Dedifferentiated amniotic fluid mesenchymal stem cell (primary cell): ENCODE measurements at regions not wholly inside any gene's neighbourhood (a gene's known extent, or its start where the extent isn't known, plus 50 kb on each side); places are given as distances from the start of the nearest gene placed in this dataset.
"Not testable (repeated sequence)": the region's sequence is repeated elsewhere in the genome, so short reads cannot be mapped to it uniquely, and the experiment has no call there.

Source experiments
- DNase-seq: peaks from one replicate; pipeline ENCODE4 v3.0.0-alpha.2; 2016; ENCODE audit errors: extremely low spot score

- no peak for DNase-seq
Measured at GRCh38 chr22:23437779-23438178, 142.3 kb downstream of the IGLL1 start.

GRCh38 chr22:23437107-23437395 is 143.0 kb downstream of the IGLL1 start:
- DNase-seq = not testable (repeated sequence)

DNA sequence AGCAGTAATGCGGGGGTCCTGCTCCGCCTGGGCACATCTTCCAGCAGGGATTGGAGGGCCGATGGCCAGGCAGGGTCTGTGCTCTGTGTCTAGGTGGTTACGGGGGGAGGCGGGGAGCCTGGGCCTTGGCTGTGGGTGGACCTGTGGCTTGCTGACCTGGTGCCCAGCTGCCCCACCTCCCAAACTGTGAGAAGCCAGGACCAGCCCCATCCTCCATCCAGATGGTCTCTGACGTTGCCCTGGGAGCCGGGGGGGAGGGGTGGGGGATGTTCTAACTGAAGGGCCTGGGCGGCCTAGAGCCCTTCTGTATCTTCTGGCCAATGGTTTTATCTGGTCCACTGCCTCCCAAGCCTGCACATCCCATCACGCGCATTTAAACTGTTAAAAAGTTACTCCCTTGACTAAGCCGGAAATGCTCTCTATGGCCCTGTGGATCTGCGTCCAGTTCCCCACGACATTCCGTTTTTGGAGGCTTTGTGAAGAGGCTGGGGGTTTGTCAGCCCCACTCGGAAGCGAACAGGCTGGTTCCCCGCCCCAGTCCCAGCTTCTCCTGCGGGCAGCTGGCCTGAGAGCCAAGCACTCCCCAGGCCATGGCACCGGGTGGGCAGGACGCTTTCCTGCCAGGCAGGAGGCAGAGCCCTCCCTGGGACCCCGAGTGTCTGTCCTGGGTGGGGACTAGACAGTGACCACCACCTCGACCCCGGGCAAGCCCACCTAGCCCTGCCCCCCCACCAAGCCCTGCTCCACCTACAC is 143.6 kb downstream of the IGLL1 start:
- not testable (repeated sequence) for DNase-seq

DNA sequence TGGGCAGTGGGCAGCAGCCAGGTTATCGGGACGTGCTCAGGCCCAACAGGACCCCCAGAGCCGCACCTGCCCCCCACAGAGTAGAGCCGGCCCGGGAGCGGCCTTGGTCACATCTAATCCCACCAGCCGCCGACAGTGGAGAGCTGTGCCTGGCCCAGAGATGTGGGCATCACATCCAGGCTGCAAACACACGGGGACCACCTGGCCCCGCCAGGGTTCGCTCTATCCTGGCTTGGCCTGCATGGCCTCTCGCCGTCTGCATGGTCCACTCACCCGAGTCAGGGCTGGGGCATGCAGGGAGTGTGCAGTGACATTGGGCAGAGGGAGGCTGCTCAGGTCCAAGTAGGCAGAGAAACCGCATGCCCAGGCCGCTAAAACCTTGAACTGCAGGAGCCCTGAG is 144.9 kb downstream of the IGLL1 start:
- DNase-seq = not testable (repeated sequence)

DNA sequence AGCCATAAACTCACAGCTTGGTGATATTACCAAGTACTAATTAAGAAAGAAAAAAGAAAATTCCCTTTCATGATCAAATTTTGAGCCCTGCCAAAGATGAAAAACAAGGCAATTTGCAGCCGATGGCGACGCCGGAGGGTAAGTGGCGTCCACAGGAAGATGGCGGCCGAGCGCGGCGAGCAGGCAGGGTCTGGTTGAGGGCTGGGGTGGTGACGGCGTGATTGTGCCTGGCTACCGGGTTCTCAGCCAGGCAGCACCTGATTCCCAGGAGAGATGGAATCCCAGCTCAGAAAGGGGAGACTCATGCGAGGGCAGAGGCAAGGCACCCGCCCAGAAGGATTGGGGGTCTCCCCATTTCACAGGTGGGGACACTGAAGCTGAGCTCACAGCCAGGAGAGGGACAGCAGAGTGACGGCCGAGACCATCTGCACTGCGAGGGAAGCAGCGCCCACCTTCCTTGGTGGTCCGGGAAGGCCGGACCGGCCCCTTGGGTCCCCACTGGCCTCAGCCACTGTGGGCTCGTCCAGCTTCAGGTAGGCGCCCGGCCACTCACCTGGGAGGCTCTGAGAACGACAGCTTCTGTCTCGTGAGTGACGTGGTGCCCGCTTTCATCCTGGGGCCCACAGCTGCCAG is 145.8 kb downstream of the IGLL1 start:
- DNase-seq = not testable (repeated sequence)

- not testable (repeated sequence) for DNase-seq
Measured at GRCh38 chr22:23433127-23434005, 146.7 kb downstream of the IGLL1 start.

DNA sequence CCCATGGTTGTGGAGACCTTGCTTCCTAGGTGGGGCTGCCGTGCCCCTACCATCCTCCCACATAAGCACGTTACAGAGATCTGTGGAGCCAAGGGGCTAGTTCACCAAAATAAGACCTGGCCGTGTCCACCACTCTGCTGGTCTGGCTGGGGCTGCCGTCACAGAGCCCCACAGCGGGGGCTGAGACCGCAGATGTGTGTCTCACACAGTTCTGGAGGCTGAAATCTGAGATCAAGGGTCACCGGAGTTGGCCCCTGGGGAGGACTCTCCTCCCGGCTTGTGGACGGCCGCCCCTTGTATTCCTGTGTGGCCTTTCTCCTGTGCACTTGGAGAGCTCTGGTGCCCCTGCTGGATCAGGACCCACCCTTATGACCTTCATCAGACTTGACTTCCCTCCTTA is 147.4 kb downstream of the IGLL1 start:
- DNase-seq = not testable (repeated sequence)

DNA sequence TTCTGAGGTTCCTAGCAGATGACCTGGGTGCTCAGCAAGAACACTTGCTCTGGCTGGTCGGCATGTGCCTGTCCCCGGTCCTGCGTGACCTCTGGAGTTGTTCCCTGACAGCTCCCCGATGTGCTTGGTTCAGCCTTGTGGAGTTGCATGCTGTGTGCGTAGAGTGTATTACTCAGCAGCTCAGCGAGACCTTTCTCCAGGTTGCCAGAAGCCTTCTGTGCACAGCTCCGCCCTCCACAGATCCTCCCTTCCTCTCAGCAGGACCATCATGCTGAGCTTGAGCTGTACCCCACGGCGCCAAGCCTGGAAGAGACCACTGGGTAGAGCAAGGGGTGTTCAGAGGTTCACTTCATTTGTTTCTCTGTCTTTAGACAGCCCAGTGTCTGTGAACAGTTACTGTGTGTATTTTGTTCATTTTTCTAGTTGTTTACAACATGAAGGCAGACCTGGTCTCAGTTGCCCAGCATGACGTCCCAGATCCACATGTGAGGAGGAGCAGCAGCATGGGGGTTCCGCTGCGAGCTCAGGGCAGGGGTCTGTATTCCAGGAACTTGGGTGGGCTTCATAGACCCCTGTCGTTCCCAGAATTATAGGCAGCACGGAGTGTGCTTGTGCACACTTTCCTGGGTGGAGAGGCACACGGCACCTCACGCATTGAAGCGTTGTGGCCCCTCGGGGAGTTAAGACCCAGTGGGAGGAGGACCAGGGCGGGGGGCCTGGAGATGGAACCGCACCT is 148.6 kb downstream of the IGLL1 start:
- no peak for DNase-seq

GRCh38 chr22:23424551-23425068 is 155.5 kb downstream of the IGLL1 start:
- DNase-seq = not testable (repeated sequence)

GRCh38 chr22:23424031-23424430 is 156.1 kb downstream of the IGLL1 start:
- no peak for DNase-seq

- not testable (repeated sequence) for DNase-seq
Measured at GRCh38 chr22:23422281-23422680, 157.8 kb downstream of the IGLL1 start.

DNA sequence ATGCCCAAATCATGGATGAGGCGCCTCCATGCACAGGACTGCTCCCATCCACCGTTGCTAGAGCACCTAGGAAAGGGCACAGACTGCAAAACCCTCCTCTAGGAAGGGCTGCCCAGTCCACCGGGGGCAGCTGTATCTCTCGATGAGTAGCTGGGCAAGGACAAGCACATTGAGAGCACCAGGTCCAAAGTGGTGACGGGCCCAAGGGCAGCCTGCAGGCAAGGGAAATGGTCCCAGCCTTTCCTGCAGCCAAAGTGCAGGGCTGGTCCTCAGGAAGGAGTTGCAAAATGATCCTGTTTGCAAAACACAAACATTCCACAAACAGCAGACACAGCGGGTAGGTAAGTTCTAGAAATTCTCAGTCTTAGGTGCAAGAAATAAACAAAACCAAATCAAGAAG is 158.8 kb downstream of the IGLL1 start:
- not testable (repeated sequence) for DNase-seq

- no peak for DNase-seq
Measured at GRCh38 chr22:23419931-23420330, 160.2 kb downstream of the IGLL1 start.

DNA sequence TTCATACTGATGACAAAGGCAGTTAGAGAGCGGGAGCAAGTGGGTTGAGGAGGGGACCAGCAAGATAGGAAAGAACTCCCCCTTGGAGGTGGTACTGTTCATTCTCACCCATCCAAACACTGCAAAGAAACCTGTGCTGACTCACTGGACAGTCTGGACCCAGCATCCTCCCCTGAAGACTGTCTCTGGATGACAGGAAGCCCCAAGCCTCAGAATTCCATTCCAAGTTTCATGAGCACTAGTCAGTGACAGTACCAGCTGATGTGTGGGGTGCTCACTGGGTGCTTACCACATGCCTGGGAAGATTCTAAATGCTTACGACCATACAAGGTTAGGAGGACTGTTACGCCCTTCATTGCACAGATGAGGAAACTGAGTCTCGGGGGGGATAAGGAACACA is 160.9 kb downstream of the IGLL1 start:
- DNase-seq = no peak

- no peak for DNase-seq
Measured at GRCh38 chr22:23418159-23418788, 161.8 kb downstream of the IGLL1 start.

DNA sequence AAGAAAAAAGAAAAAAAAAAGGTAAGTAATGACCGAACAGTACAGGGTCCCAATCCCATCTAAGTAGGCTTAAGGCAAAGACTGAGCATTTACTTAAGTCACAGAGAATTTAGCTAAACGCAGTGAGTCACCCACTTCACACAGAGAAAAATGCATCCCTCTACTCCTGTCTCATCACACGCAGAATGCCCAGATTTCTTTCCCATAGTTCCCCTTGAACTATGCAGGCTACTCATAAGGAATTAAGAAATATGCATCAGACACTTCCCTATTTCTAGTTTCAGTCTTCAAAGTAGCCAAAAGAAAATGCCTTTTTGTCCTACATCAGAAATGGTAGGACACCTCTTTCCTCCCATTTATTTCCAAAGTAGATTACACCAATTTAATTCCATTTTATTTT is 162.8 kb downstream of the IGLL1 start:
- not testable (repeated sequence) for DNase-seq

DNA sequence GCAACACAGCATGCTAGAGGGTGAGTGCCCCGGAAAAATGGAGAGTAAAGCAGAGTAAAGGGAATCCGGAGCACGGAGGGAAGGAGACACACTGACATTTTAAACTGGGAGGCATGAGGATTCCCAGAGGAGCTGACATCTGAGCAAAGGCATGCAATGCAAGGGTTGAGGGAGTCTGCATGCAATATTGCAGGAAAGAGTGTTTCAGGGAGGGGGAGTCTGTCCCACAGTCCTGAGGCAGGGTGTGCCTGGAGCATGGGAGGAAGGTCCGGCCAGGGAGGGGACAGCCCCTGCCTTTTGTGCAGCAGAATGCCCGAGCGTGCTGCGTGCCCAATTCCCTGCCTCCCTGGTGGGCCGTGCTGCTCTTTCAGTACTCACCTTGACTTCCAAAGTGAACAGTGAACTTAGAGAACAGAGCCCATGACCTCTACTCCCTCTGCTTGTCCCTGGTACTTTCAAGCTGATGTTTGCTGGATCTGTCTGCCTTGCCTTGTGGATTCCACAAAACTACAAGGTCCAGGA is 163.9 kb downstream of the IGLL1 start:
- DNase-seq = not testable (repeated sequence)

DNA sequence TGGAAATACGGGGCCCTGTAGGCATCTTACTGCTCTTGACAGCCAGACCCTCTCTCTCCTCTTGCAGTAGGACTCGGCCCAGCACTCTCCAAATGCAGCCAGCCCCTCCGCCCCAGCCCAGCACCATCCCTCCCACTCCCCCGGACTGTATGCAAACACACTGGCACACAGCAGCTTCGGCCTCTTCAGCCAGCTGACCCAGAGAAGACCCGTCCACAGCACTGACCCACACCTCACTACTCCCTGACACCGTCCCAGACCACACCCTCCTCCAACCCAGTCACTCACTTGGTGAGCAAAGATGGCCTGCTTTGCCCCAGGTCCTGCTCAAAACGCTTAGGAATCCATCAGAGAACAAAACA is 164.6 kb downstream of the IGLL1 start:
- no peak for DNase-seq

DNA sequence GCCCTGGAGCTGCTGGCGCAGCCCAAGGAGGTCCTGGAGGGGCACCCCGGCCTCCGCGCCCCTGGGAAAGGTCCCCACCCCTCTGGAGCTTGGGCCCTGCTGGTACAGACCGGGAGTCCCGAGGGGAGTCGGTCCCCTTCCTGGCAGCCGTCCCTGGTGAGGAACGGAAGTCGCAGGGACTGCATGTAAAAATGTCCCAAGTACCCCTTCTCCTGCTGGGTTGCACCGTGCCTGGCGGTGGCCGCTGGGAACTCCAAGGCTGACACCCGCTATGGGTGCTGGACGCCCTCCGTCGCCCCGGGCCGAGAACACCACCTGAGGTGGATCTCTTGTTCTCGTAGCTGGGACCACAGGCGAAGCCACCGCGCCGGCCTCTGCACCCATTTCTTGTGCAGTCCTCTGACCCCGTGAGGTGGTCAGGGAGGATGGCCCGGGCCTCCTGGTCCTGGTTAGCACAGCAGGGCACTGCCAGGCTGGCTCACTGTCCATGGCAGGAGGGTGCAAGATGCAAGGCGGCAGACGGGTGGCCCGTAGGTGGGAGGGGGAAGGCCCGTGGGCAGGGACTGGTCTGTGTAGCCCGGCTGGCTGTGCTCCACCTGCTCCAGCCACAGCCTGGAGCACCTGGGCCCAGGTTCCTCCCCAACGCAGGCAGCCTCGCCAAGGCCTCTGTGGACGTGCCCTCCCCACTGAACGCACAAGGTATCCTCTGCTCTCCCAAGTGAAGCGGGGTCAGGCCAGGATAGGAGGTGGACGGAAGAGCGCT is 165.2 kb downstream of the IGLL1 start:
- no peak for DNase-seq

DNA sequence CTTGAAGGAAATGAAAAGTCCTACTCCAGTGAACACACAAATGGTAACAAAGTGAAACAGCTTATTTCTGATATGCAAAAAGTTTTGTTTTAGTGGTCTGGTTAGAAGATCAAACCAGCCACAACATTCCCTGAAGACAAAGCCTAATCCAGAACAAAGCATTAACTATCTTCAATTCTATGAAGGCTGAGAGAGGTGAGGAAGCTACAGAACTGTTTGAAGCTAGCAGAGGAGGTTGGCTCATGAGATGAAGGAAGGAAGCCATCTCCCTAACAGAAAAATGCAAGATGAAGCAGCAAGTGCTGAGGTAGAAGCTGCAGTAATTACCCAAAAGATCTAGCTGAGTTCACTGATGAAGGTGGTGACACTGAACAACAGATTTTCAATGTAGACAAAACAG is 168.4 kb downstream of the IGLL1 start:
- DNase-seq = no peak
